Mesodermal cell (in vitro differentiated cells): ENCODE measurements at regions not wholly inside any gene's neighbourhood (a gene's known extent, or its start where the extent isn't known, plus 50 kb on each side); places are given as distances from the start of the nearest gene placed in this dataset.

ENCODE experiments used
- H3K27ac ChIP-seq: 2 replicates; pipeline ENCODE4 v1.7.0; 2013; ENCODE audit warnings: mild to moderate bottlenecking, low read depth, low read length, moderate library complexity; ENCODE audit not compliant: severe bottlenecking
- H3K36me3 ChIP-seq: 2 replicates; pipeline ENCODE4 v1.7.1; 2013; ENCODE audit warnings: mild to moderate bottlenecking, low read length, moderate library complexity; ENCODE audit not compliant: control insufficient read depth, insufficient read depth
- H3K4me1 ChIP-seq: one replicate; pipeline ENCODE4 v1.7.1; 2013; ENCODE audit warnings: mild to moderate bottlenecking, low read length; ENCODE audit not compliant: insufficient read depth, control insufficient read depth, poor library complexity, severe bottlenecking
- H3K4me3 ChIP-seq: 2 replicates; pipeline ENCODE4 v1.7.0; 2013; ENCODE audit warnings: low read length, control low read depth, mild to moderate bottlenecking; ENCODE audit not compliant: insufficient read depth, poor library complexity, severe bottlenecking; ENCODE audit errors: extremely low read depth
- H3K9me3 ChIP-seq: 2 replicates; pipeline ENCODE4 v1.7.1; 2013; ENCODE audit warnings: mild to moderate bottlenecking, low read length, moderate library complexity; ENCODE audit not compliant: control insufficient read depth
- WGBS, 2 experiments: methylation state at CpG; one replicate each; pipeline ENCODE4 v1.1.5; 2013; ENCODE audit warnings: missing lambda C conversion rate in 2 of 2; ENCODE audit not compliant: insufficient coverage in 2 of 2; 5-methylcytosine and 5-hydroxymethylcytosine counted together

- no peaks in the 10 kb centered on the region for H3K9me3 ChIP-seq
- H3K36me3 ChIP-seq: no peaks in the 10 kb centered on the region
- H3K27ac ChIP-seq: no peak overlapping the region
- WGBS, 2 experiments: 94 to 100% methylated on average over 1 to 2 of the region's 6 CpGs
- H3K4me3 ChIP-seq: no peak overlapping the region
- H3K4me1 ChIP-seq: peaks cover 7% of the 10 kb centered on the region
Observed at GRCh38 chr2:16051841-16052564, 111.7 kb downstream of the MYCN start.

- peaks cover 7% of the 10 kb centered on the region for H3K4me1 ChIP-seq
- WGBS, 2 experiments: 84 to 86% methylated on average over 8 to 11 of the region's 11 CpGs
- H3K4me3 ChIP-seq: no peak overlapping the region
- no peaks in the 10 kb centered on the region for H3K36me3 ChIP-seq
- H3K9me3 ChIP-seq: no peaks in the 10 kb centered on the region
- peak overlapping the region; percentile 59 for H3K27ac ChIP-seq
Observed at GRCh38 chr2:16050908-16051489, 110.6 kb downstream of the MYCN start.

GRCh38 chr2:16050261-16050907 is 110.0 kb downstream of the MYCN start:
- H3K36me3 ChIP-seq: no peaks in the 10 kb centered on the region
- H3K27ac ChIP-seq: no peak overlapping the region
- peaks cover 7% of the 10 kb centered on the region for H3K4me1 ChIP-seq
- no peak overlapping the region for H3K4me3 ChIP-seq
- no peaks in the 10 kb centered on the region for H3K9me3 ChIP-seq
- 88 to 95% methylated on average over 6 to 12 of the region's 12 CpGs for WGBS, 2 experiments

GRCh38 chr2:16049406-16049805 is 109.1 kb downstream of the MYCN start:
- Histone ChIP-seq H3K27ac (no peak overlapping the region), H3K4me1 (peaks cover 7% of the 10 kb centered on the region), H3K4me3 (no peak overlapping the region), H3K36me3 (no peaks in the 10 kb centered on the region), H3K9me3 (no peaks in the 10 kb centered on the region)
- WGBS, 2 experiments: 67 to 81% methylated on average over 4 of the region's 7 CpGs

GRCh38 chr2:16048466-16048865 is 108.1 kb downstream of the MYCN start:
- Histone ChIP-seq H3K4me1 (peaks cover 7% of the 10 kb centered on the region), H3K27ac (no peak overlapping the region), H3K4me3 (no peak overlapping the region), H3K36me3 (no peaks in the 10 kb centered on the region), H3K9me3 (no peaks in the 10 kb centered on the region)
- 92 to 100% methylated on average over 1 to 2 of the region's 4 CpGs for WGBS, 2 experiments

GRCh38 chr2:16047701-16048100 is 107.4 kb downstream of the MYCN start:
- no peaks in the 10 kb centered on the region for H3K36me3 ChIP-seq
- 85 to 89% methylated on average over 7 of the region's 9 CpGs for WGBS, 2 experiments
- H3K27ac ChIP-seq: no peak overlapping the region
- peaks cover 7% of the 10 kb centered on the region for H3K4me1 ChIP-seq
- no peaks in the 10 kb centered on the region for H3K9me3 ChIP-seq
- no peak overlapping the region for H3K4me3 ChIP-seq

GRCh38 chr2:16046649-16047048 is 106.3 kb downstream of the MYCN start:
- peaks cover 7% of the 10 kb centered on the region for H3K4me1 ChIP-seq
- H3K4me3 ChIP-seq: no peak overlapping the region
- H3K27ac ChIP-seq: no peak overlapping the region
- no peaks in the 10 kb centered on the region for H3K36me3 ChIP-seq
- no peaks in the 10 kb centered on the region for H3K9me3 ChIP-seq
- WGBS, 2 experiments: no CpG with 5 or more reads among the region's 2 CpGs

- Histone ChIP-seq H3K27ac (no peak overlapping the region), H3K4me3 (no peak overlapping the region), H3K4me1 (peaks cover 2% of the 10 kb centered on the region), H3K9me3 (no peaks in the 10 kb centered on the region), H3K36me3 (no peaks in the 10 kb centered on the region)
- WGBS, 2 experiments: 82 to 83% methylated on average over 4 of the region's 6 CpGs
Observed at GRCh38 chr2:16045653-16046352, 105.5 kb downstream of the MYCN start.

GRCh38 chr2:16044946-16045456 is 104.7 kb downstream of the MYCN start:
- Histone ChIP-seq H3K36me3 (no peaks in the 10 kb centered on the region), H3K9me3 (no peaks in the 10 kb centered on the region), H3K4me3 (no peak overlapping the region), H3K4me1 (no peaks in the 10 kb centered on the region), H3K27ac (no peak overlapping the region)
- whole genome bisulfite sequencing, 2 experiments: 90 to 100% methylated on average over 4 to 5 of the region's 6 CpGs

- Histone ChIP-seq H3K4me1 (no peaks in the 10 kb centered on the region), H3K27ac (no peak overlapping the region), H3K4me3 (no peak overlapping the region), H3K9me3 (no peaks in the 10 kb centered on the region), H3K36me3 (no peaks in the 10 kb centered on the region)
- WGBS, 2 experiments: no CpG with 5 or more reads among the region's 2 CpGs
Observed at GRCh38 chr2:16043627-16044026, 103.3 kb downstream of the MYCN start.
